Spleen (tissue), 11 donors: ENCODE measurements at regions not wholly inside any gene's neighbourhood (a gene's known extent, or its start where the extent isn't known, plus 50 kb on each side); places are given as distances from the start of the nearest gene placed in this dataset.
"Not testable (repeated sequence)": the region's sequence is repeated elsewhere in the genome, so short reads cannot be mapped to it uniquely, and the experiment has no call there.

Experiments used
- DNase-seq: peaks from one replicate; pipeline ENCODE4 v3.0.0-alpha.2; 2020
- H3K27ac ChIP-seq, 8 donors: fragments of 200-600 bp; sonication (generic) in 7 of 8; 1 replicate in 4 of 8; 2 replicates in 4 of 8; pipeline versions ENCODE4 v1.5.0 to v1.8.0; 2016 to 2021; ENCODE audit warnings: inconsistent platforms in 4 of 8, mild to moderate bottlenecking in 4 of 8, moderate library complexity in 1 of 8
- H3K27me3 ChIP-seq, 7 donors: fragments of 200-600 bp; sonication (generic) in 6 of 7; replicated peaks in 1 of 7; 1 replicate in 4 of 7; 2 replicates in 3 of 7; pipeline versions ENCODE4 v1.5.0 to v1.8.0; 2016 to 2021; ENCODE audit warnings: inconsistent platforms in 3 of 7, mild to moderate bottlenecking in 1 of 7
- H3K36me3 ChIP-seq, 6 donors: fragments of 200-600 bp; sonication (generic) in 5 of 6; 1 replicate in 4 of 6; 2 replicates in 2 of 6; pipeline versions ENCODE4 v1.5.0 to v1.8.0; 2016 to 2021; ENCODE audit warnings: inconsistent platforms in 2 of 6
- H3K4me1 ChIP-seq, 6 donors: fragments of 200-600 bp; sonication (generic) in 5 of 6; 1 replicate in 3 of 6; 2 replicates in 3 of 6; pipeline versions ENCODE4 v1.5.0 to v1.8.0; 2016 to 2021; ENCODE audit warnings: inconsistent platforms in 3 of 6
- H3K4me3 ChIP-seq, 8 donors: fragments of 200-600 bp; sonication (generic) in 7 of 8; 1 replicate in 4 of 8; 2 replicates in 4 of 8; pipeline versions ENCODE4 v1.5.0 to v1.8.0; 2016 to 2021; ENCODE audit warnings: inconsistent platforms in 4 of 8, mild to moderate bottlenecking in 4 of 8, moderate library complexity in 2 of 8
- H3K9me3 ChIP-seq, 8 donors: fragments of 200-600 bp; sonication (generic) in 7 of 8; 1 replicate in 4 of 8; 2 replicates in 4 of 8; pipeline versions ENCODE4 v1.5.0 to v1.8.0; 2016 to 2021; ENCODE audit warnings: inconsistent platforms in 4 of 8
- CTCF ChIP-seq, 11 experiments: fragments of 200-600 bp in 7 of 11; fragments of 450-650 bp in 4 of 11; sonication (generic) in 4 of 11; IDR thresholded peaks in 8 of 11; conservative IDR thresholded peaks in 3 of 11; 1 replicate in 7 of 11; 2 replicates in 4 of 11; pipeline versions ENCODE4 v1.4.0 to v1.8.0; 2016 to 2021; ENCODE audit warnings: antibody characterized with exemption in 11 of 11, inconsistent platforms in 4 of 11, mild to moderate bottlenecking in 1 of 11
- POLR2A ChIP-seq, 3 donors: fragments of 450-650 bp; IDR thresholded peaks; one replicate each; pipeline ENCODE4 v1.5.1; 2017; ENCODE audit warnings: antibody characterized with exemption in 3 of 3, mild to moderate bottlenecking in 1 of 3
- POLR2AphosphoS5 ChIP-seq, 3 donors: sonication (generic); formaldehyde crosslinking; IDR thresholded peaks; one replicate each; pipeline ENCODE4 v1.5.1; 2017; ENCODE audit warnings: antibody characterized with exemption in 3 of 3
- WGBS, 5 donors: extraction: QIAGEN DNeasy Blood & Tissue Kit in 3 of 5; methylation state at CpG; one replicate each; pipeline versions ENCODE4 v1.1.5 to v1.1.7; 2013 to 2018; 5-methylcytosine and 5-hydroxymethylcytosine counted together
- intact Hi-C: fragments of 100-400 bp; cut with DNase I; formaldehyde crosslinking; loops from one replicate; pipeline ENCODE4 v1.15.0; 2023; ENCODE audit warnings: low total_unique reads
- donor health status: healthy with polysubstance abuse.
- donor health status: DM: no; HTN: no; CAD: no; lungs with moderate emphysema.
- donor health status: DM: no; HTN: no; CAD: no.
- donor health status: Bipolar disorder and iron deficiency.
- donor health status: healthy.
- donor health status: DM: no; HTN: no; CAD: no.
- donor health status: DM: yes; HTN: yes; CAD: no.

GRCh38 chr9:68614121-68614520 is 73.4 kb upstream of the TMEM252 start:
- TF ChIP-seq POLR2AphosphoS5 (IDR thresholded peaks at IDR 0.05) (no peak), CTCF (IDR thresholded peaks at IDR 0.05 in 8 of 11, conservative IDR thresholded peaks at IDR 0.05 in 3 of 11) (no peak), POLR2A (IDR thresholded peaks at IDR 0.05) (no peak)
- H3K27me3 ChIP-seq, result no peaks in the 10 kb centered on the region
- H3K27ac ChIP-seq, result no peak overlapping the region
- 73 to 96% (median 87%) methylated on average over 4 of the region's 4 CpGs for WGBS, 5 donors
- H3K4me1 ChIP-seq, result no peaks in the 10 kb centered on the region
- intact Hi-C loops, result no loop called here
- no peaks in the 10 kb centered on the region for H3K36me3 ChIP-seq
- H3K4me3 ChIP-seq, result no peak overlapping the region
- H3K9me3 ChIP-seq, result peaks cover 0 to 12% (median 8%) of the 10 kb centered on the region in 8 donors
- DNase-seq, result no peak

GRCh38 chr9:68617011-68617410 is 76.3 kb upstream of the TMEM252 start:
- DNase-seq, H3K4me1 ChIP-seq: not testable (repeated sequence)

GRCh38 chr9:68619072-68619471 is 78.4 kb upstream of the TMEM252 start:
- TF ChIP-seq POLR2AphosphoS5 (IDR thresholded peaks at IDR 0.05), result no peak
- TF ChIP-seq CTCF (IDR thresholded peaks at IDR 0.05 in 8 of 11, conservative IDR thresholded peaks at IDR 0.05 in 3 of 11), result no peak
- TF ChIP-seq POLR2A (IDR thresholded peaks at IDR 0.05), result no peak
- intact Hi-C loops, result no loop called here
- no peaks in the 10 kb centered on the region for H3K36me3 ChIP-seq
- H3K4me1 ChIP-seq, result no peaks in the 10 kb centered on the region
- WGBS, 5 donors, result 64 to 76% (median 66%) methylated on average over 4 of the region's 4 CpGs
- H3K27me3 ChIP-seq, result no peaks in the 10 kb centered on the region
- no peak for DNase-seq
- H3K4me3 ChIP-seq, result no peak overlapping the region
- peaks cover 0 to 12% (median 8%) of the 10 kb centered on the region in 8 donors for H3K9me3 ChIP-seq
- H3K27ac ChIP-seq, result no peak overlapping the region

More at GRCh38 chr9:68617011-68617410, 76.3 kb upstream of the TMEM252 start:
- H3K27me3 ChIP-seq, H3K4me3 ChIP-seq, H3K27ac ChIP-seq, intact Hi-C loops, H3K36me3 ChIP-seq: not testable (repeated sequence)
- H3K9me3 ChIP-seq, result peaks cover 0 to 12% (median 8%) of the 10 kb centered on the region in 8 donors
- WGBS, 5 donors, result 86 to 99% (median 97%) methylated on average over 18 to 32 of the region's 32 CpGs

GRCh38 chr9:68619636-68620035 is 79.0 kb upstream of the TMEM252 start:
- Histone ChIP-seq H3K27me3 (no peaks in the 10 kb centered on the region), H3K4me1 (no peaks in the 10 kb centered on the region), H3K36me3 (no peaks in the 10 kb centered on the region), H3K27ac (no peak overlapping the region), H3K9me3 (peaks cover 0 to 9% (median 6%) of the 10 kb centered on the region in 8 donors), H3K4me3 (no peak overlapping the region)
- intact Hi-C loops, result no loop called here
- TF ChIP-seq POLR2A (IDR thresholded peaks at IDR 0.05) (no peak), CTCF (IDR thresholded peaks at IDR 0.05 in 8 of 11, conservative IDR thresholded peaks at IDR 0.05 in 3 of 11) (no peak), POLR2AphosphoS5 (IDR thresholded peaks at IDR 0.05) (no peak)
- WGBS, 5 donors, result 63 to 79% (median 76%) methylated on average over 1 of the region's 1 CpG
- no peak for DNase-seq

- WGBS, 5 donors, result 79 to 85% (median 85%) methylated on average over 5 of the region's 5 CpGs
- Histone ChIP-seq H3K36me3 (no peaks in the 10 kb centered on the region), H3K27me3 (no peaks in the 10 kb centered on the region), H3K27ac (no peak overlapping the region), H3K4me1 (no peaks in the 10 kb centered on the region), H3K9me3 (no peaks in the 10 kb centered on the region), H3K4me3 (no peak overlapping the region)
- TF ChIP-seq POLR2AphosphoS5 (IDR thresholded peaks at IDR 0.05) (no peak), CTCF (IDR thresholded peaks at IDR 0.05 in 8 of 11, conservative IDR thresholded peaks at IDR 0.05 in 3 of 11) (no peak)
- no peak for DNase-seq
- intact Hi-C loops, result no loop called here
Measured at GRCh38 chr9:68625559-68625958, 79.5 kb upstream of the PIP5K1B start.
